GM12873 (cell line): ENCODE measurements at regions not wholly inside any gene's neighbourhood (a gene's known extent, or its start where the extent isn't known, plus 50 kb on each side); places are given as distances from the start of the nearest gene placed in this dataset.

ENCODE experiments used
- TF ChIP-seq, protein P1 (sequence below): IDR thresholded peaks from 2 replicates; pipeline ENCODE4 v1.5.1; 2012; ENCODE audit warnings: low read depth, mild to moderate bottlenecking, moderate library complexity, low read length, control low read depth; ENCODE audit not compliant: insufficient read depth; ENCODE audit errors: missing control alignments

DNA sequence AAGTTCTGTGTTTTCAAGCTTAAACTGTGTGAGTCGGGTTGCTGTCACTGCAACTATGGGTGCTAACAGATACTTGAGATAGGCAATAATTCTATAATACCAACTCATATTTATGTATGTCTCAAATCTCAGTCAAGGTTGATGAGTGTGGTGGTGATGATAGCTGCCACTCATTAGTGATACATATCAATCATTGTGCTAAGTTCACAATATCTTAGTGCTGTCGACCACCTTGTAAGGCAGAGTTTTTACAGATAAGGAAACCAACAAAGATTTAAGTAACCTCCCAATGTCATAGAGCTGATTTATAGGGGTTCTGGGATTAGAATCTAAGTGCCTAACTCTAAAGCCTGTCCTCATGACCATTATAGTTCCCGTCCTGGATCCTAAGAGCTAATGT lies 82.5 kb downstream of the ELAPOR2 start:
- TF ChIP-seq, protein P1, sequence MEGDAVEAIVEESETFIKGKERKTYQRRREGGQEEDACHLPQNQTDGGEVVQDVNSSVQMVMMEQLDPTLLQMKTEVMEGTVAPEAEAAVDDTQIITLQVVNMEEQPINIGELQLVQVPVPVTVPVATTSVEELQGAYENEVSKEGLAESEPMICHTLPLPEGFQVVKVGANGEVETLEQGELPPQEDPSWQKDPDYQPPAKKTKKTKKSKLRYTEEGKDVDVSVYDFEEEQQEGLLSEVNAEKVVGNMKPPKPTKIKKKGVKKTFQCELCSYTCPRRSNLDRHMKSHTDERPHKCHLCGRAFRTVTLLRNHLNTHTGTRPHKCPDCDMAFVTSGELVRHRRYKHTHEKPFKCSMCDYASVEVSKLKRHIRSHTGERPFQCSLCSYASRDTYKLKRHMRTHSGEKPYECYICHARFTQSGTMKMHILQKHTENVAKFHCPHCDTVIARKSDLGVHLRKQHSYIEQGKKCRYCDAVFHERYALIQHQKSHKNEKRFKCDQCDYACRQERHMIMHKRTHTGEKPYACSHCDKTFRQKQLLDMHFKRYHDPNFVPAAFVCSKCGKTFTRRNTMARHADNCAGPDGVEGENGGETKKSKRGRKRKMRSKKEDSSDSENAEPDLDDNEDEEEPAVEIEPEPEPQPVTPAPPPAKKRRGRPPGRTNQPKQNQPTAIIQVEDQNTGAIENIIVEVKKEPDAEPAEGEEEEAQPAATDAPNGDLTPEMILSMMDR: no peak

DNA sequence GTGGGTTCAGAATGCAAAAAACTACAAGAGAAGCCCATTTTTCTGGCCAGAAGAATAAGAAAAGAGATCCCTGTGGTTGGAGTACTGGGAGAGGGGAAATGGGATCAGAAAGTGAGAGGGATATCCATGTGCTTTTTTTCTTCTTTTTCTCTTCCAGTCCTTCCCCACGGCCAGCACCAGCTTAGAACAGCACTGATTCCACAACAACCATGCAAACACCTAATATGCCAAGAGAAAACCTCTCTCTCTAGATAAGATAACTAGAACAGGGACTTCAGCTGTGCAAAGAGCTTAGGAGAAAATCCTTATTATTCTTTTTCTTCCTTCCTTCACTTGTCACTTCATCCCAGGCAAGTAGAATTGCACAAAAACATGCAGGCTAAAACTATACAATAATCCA lies 83.5 kb downstream of the ELAPOR2 start:
- TF ChIP-seq, protein P1: no peak

DNA sequence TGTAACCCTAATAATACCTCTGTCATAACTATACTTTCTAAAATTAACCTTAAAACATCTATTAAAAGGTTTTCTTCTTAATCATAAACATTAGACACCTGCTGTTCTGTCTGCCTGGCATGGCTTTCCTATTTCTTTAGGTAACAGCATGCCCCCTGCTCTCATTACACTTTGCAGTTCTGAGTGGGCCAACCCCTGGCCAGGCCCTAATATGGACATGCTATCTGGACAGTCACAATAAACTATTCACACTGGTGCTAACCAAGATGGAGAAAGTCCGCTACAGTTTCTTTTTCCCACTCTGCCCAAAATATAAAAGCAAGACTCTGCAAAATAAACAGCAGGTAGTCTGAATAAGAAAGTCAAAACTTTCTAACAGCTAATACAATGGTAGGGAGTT lies 84.0 kb downstream of the ELAPOR2 start:
- TF ChIP-seq, protein P1: no peak

DNA sequence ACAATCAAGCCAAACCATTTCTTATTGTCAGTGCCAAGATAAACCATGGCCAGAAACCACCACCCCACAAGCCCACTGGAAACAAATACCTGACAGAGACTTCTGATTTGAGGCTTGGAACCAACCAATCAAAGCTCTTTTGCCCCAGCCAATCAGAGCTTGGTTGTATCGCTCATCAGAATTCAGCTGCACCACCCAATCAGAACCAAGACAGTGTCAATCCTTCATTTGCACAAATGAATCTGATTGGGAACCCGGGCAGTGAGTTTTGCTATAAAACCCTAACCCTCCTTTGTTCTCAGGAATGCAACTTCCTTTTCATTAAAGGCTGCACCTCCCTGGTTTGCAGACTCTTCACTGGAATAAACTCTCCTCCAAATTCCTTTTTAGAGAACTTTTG lies 87.4 kb downstream of the ELAPOR2 start:
- TF ChIP-seq, protein P1: no peak

DNA sequence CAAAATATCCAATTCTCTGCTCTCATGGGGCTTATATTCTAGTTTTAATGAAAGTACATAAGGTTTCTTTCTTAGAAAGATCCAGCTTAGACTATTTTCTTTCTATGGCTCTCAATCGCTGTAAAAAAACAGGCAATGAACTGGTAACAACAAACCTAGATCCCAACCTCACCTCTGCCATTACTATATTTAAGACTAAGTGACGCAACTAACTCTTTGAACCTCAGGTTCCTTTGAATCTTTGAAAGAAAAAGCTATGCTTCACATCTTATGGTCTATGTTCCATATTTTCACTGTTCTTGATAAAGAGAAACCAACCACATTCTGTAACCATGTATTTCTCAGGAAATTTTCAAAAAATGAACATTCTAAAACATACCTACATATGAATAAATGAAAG lies 88.5 kb downstream of the ELAPOR2 start:
- TF ChIP-seq, protein P1: no peak

DNA sequence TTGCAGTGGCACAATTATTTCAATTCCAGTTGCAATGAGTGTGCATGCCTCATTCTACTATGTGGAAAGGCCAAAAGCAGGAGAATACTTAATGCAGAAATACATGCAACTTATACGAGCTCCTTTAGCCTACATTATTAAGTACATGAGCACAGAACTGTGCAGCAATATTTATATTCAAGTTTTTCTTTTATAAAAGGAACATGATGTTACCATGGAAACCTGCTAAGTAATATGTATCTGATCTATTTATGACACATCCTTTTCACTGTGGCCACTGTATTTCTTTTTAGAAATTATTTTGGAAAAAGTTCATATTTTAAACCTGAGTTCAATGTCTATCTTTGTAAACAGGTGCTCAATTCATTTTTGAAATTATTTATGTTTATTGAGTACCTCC lies 88.9 kb downstream of the ELAPOR2 start:
- TF ChIP-seq, protein P1: no peak

DNA sequence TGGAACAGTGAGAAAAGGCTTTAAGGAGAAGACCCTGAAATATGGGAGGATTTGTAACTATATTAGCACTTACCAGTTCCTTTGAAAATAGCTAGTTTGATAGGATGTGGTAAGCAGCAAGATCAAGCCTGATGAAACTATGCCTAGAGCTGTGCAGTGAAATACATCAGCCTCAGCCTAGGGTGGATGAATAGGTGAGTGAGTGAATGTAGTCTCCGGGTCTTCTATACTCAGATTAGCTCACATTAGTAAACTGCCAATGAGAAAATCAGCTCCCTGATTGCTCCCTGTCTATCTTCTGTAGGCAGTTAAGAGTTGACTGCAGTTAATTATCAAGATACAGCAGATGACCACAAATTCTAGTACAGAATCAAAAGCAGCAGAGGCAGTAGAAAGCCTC lies 89.6 kb downstream of the ELAPOR2 start:
- TF ChIP-seq, protein P1: no peak
